Karpas-422 (cell line): ENCODE measurements at regions not wholly inside any gene's neighbourhood (a gene's known extent, or its start where the extent isn't known, plus 50 kb on each side); places are given as distances from the start of the nearest gene placed in this dataset.

Experiments used
- DNase-seq: peaks from one replicate; pipeline ENCODE4 v3.0.0-alpha.2; 2015
- H2AFZ ChIP-seq: fragments of 200-600 bp; sonication (generic); 2 replicates; pipeline ENCODE4 v1.6.1; 2014; ENCODE audit warnings: antibody characterized with exemption, low read length, mixed read lengths
- H3K27ac ChIP-seq: fragments of 200-600 bp; sonication (generic); 2 replicates; pipeline ENCODE4 v1.5.1; 2014; ENCODE audit warnings: mild to moderate bottlenecking, low read length, moderate library complexity
- H3K27me3 ChIP-seq: fragments of 200-600 bp; sonication (generic); 2 replicates; pipeline ENCODE4 v1.6.1; 2014; ENCODE audit warnings: low read length, mixed read lengths
- H3K36me3 ChIP-seq: fragments of 200-600 bp; sonication (generic); 2 replicates; pipeline ENCODE4 v1.6.1; 2014; ENCODE audit warnings: low read length, mixed read lengths; ENCODE audit not compliant: insufficient read depth
- H3K4me1 ChIP-seq: fragments of 200-600 bp; sonication (generic); 2 replicates; pipeline ENCODE4 v1.6.1; 2014; ENCODE audit warnings: mild to moderate bottlenecking, low read length, mixed read lengths
- H3K4me2 ChIP-seq: fragments of 200-600 bp; sonication (generic); 2 replicates; pipeline ENCODE4 v1.6.1; 2014; ENCODE audit warnings: low read length, low read depth, mild to moderate bottlenecking; ENCODE audit not compliant: poor library complexity, severe bottlenecking
- H3K4me3 ChIP-seq: fragments of 200-600 bp; sonication (generic); 2 replicates; pipeline ENCODE4 v1.5.1; 2014; ENCODE audit warnings: mild to moderate bottlenecking, antibody characterized with exemption, low read length, mixed read lengths
- H3K79me2 ChIP-seq: fragments of 200-600 bp; sonication (generic); 2 replicates; pipeline ENCODE4 v1.6.1; 2014; ENCODE audit warnings: mild to moderate bottlenecking, low read length, mixed read lengths
- H3K9ac ChIP-seq: fragments of 200-600 bp; sonication (generic); 2 replicates; pipeline ENCODE4 v1.6.0; 2014; ENCODE audit warnings: low read length
- H3K9me2 ChIP-seq: fragments of 200-600 bp; sonication (generic), shearing (Covaris generic); replicated peaks from 2 replicates; pipeline ENCODE4 v1.6.0; 2014; ENCODE audit warnings: mild to moderate bottlenecking, low read length, moderate library complexity; ENCODE audit not compliant: insufficient read depth
- H3K9me3 ChIP-seq: fragments of 300-700, 200-600 bp; sonication (generic); 2 replicates; pipeline ENCODE4 v1.6.1; 2014; ENCODE audit warnings: low read length, mixed read lengths
- H4K20me1 ChIP-seq: fragments of 200-600 bp; sonication (generic); 2 replicates; pipeline ENCODE4 v1.6.1; 2014; ENCODE audit warnings: mild to moderate bottlenecking, antibody characterized with exemption, low read length, low read depth; ENCODE audit not compliant: insufficient read depth

- Histone ChIP-seq H2AFZ (no peak overlapping the region), H3K27ac (no peak overlapping the region), H3K4me2 (peak overlapping the region; percentile 53), H3K4me3 (no peak overlapping the region; the same call in 1 of the 2 replicates), H3K79me2 (no peaks in the 10 kb centered on the region), H3K4me1 (peaks cover 51% of the 10 kb centered on the region), H3K27me3 (no peaks in the 10 kb centered on the region), H3K9ac (peak overlapping the region; percentile 22; the same call in 1 of the 2 replicates), H4K20me1 (no peaks in the 10 kb centered on the region), H3K36me3 (no peaks in the 10 kb centered on the region), H3K9me2 (no peaks in the 10 kb centered on the region), H3K9me3 (no peaks in the 10 kb centered on the region)
- peak; percentile 65 for DNase-seq
These were observed 120.1 kb upstream of the ZMIZ1 start for GRCh38 chr10:78948621-78949030.

- no peak overlapping the region for H2AFZ ChIP-seq
- no peaks in the 10 kb centered on the region for H3K9me2 ChIP-seq
- no peaks in the 10 kb centered on the region for H3K9me3 ChIP-seq
- no peak overlapping the region for H3K4me2 ChIP-seq
- no peak overlapping the region for H3K9ac ChIP-seq
- no peaks in the 10 kb centered on the region for H3K79me2 ChIP-seq
- no peak overlapping the region for H3K27ac ChIP-seq
- no peaks in the 10 kb centered on the region for H4K20me1 ChIP-seq
- no peaks in the 10 kb centered on the region for H3K36me3 ChIP-seq
- DNase-seq = no peak
- H3K27me3 ChIP-seq = no peaks in the 10 kb centered on the region
- no peak overlapping the region for H3K4me3 ChIP-seq
- peaks cover 55% of the 10 kb centered on the region for H3K4me1 ChIP-seq
These were observed 117.8 kb upstream of the ZMIZ1 start for GRCh38 chr10:78950656-78951587.

- Histone ChIP-seq H3K4me2 (no peak overlapping the region), H3K4me3 (no peak overlapping the region), H2AFZ (no peak overlapping the region), H3K9me2 (no peaks in the 10 kb centered on the region), H3K4me1 (peaks cover 59% of the 10 kb centered on the region), H3K27me3 (no peaks in the 10 kb centered on the region), H4K20me1 (no peaks in the 10 kb centered on the region), H3K9ac (no peak overlapping the region), H3K36me3 (no peaks in the 10 kb centered on the region), H3K79me2 (no peaks in the 10 kb centered on the region), H3K27ac (no peak overlapping the region), H3K9me3 (no peaks in the 10 kb centered on the region)
- DNase-seq = no peak
These were observed 116.7 kb upstream of the ZMIZ1 start for GRCh38 chr10:78952030-78952429.

- no peaks in the 10 kb centered on the region for H3K36me3 ChIP-seq
- DNase-seq = no peak
- no peak overlapping the region for H2AFZ ChIP-seq
- no peak overlapping the region for H3K9ac ChIP-seq
- no peak overlapping the region for H3K4me3 ChIP-seq
- H3K27ac ChIP-seq = no peak overlapping the region
- no peaks in the 10 kb centered on the region for H4K20me1 ChIP-seq
- no peaks in the 10 kb centered on the region for H3K79me2 ChIP-seq
- no peaks in the 10 kb centered on the region for H3K9me2 ChIP-seq
- H3K9me3 ChIP-seq = no peaks in the 10 kb centered on the region
- peaks cover 65% of the 10 kb centered on the region for H3K4me1 ChIP-seq
- peak overlapping the region; percentile 43 for H3K4me2 ChIP-seq
- no peaks in the 10 kb centered on the region for H3K27me3 ChIP-seq
These were observed 116.1 kb upstream of the ZMIZ1 start for GRCh38 chr10:78952686-78953085.

GRCh38 chr10:78953113-78953798, 115.5 kb upstream of the ZMIZ1 start:
- DNase-seq = peak; percentile 73
- H2AFZ ChIP-seq = no peak overlapping the region

DNA sequence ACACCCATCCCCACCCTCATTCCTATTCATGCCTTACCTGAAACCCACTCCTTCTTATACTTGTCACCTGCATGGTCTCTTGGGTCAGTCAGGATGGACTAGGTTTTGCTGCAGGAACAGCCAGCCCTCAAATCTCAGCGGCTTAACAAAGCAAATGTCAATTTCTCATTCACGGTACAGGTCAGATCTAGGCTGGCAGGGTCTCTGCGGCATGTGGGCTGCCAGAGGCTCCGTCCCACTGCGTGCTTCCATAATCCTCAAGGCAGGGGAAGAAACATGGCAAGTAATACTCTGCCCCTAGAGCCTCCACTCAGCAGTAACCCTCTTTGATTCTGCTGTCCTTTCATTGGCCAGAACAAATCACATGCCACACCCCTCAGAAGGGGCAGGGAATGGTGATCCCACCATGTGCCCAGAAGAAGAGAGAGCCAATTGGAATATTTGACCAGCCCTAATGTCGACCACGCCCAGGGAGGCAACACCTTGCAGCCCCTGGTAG, 114.9 kb upstream of the ZMIZ1 start:
- Histone ChIP-seq H3K4me1 (peaks cover 59% of the 10 kb centered on the region), H3K9me2 (no peaks in the 10 kb centered on the region), H4K20me1 (no peaks in the 10 kb centered on the region), H3K4me2 (peak overlapping the region; percentile 43), H3K9me3 (no peaks in the 10 kb centered on the region), H3K9ac (no peak overlapping the region), H3K79me2 (no peaks in the 10 kb centered on the region), H2AFZ (no peak overlapping the region), H3K27ac (no peak overlapping the region), H3K4me3 (no peak overlapping the region), H3K36me3 (no peaks in the 10 kb centered on the region), H3K27me3 (no peaks in the 10 kb centered on the region)
- no peak for DNase-seq

More at GRCh38 chr10:78953113-78953798, 115.5 kb upstream of the ZMIZ1 start:
- Histone ChIP-seq H3K9ac (no peak overlapping the region), H3K79me2 (no peaks in the 10 kb centered on the region), H3K27me3 (no peaks in the 10 kb centered on the region), H3K4me3 (no peak overlapping the region), H3K36me3 (no peaks in the 10 kb centered on the region), H4K20me1 (no peaks in the 10 kb centered on the region), H3K9me2 (no peaks in the 10 kb centered on the region), H3K9me3 (no peaks in the 10 kb centered on the region), H3K4me2 (peak overlapping the region; percentile 43), H3K27ac (no peak overlapping the region), H3K4me1 (peaks cover 64% of the 10 kb centered on the region)

DNA sequence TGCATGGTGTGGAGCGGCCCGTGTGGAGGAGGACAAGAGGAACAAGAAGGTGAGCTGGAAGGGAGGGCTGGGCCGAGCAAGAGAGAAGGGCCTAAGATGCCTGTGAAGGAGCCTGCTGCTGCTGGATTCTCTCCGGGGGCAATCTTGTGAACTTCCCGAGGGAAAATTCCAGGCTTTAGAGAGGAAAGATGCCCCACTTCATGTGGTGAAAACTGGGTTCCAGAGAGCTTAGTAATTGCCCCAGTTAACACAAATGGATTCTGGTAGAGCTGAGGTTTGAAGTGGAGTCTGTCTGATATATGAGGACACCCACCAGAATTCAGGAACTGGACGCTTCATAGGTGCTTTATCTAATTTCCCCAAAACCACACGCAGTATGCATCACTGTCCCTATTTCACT, 114.1 kb upstream of the ZMIZ1 start:
- no peak overlapping the region for H3K27ac ChIP-seq
- no peak for DNase-seq
- no peaks in the 10 kb centered on the region for H3K79me2 ChIP-seq
- H4K20me1 ChIP-seq = no peaks in the 10 kb centered on the region
- no peak overlapping the region for H3K4me3 ChIP-seq
- no peaks in the 10 kb centered on the region for H3K9me2 ChIP-seq
- peaks cover 50% of the 10 kb centered on the region for H3K4me1 ChIP-seq
- no peak overlapping the region for H3K9ac ChIP-seq
- H3K9me3 ChIP-seq = no peaks in the 10 kb centered on the region
- H3K27me3 ChIP-seq = no peaks in the 10 kb centered on the region
- H3K36me3 ChIP-seq = no peaks in the 10 kb centered on the region
- H3K4me2 ChIP-seq = no peak overlapping the region
- no peak overlapping the region for H2AFZ ChIP-seq

GRCh38 chr10:78955206-78955605, 113.6 kb upstream of the ZMIZ1 start:
- Histone ChIP-seq H3K9ac (no peak overlapping the region), H3K27ac (no peak overlapping the region)
- no peak for DNase-seq

More at GRCh38 chr10:78955206-78955605, 113.6 kb upstream of the ZMIZ1 start:
- Histone ChIP-seq H3K4me3 (no peak overlapping the region), H2AFZ (no peak overlapping the region), H3K9me2 (no peaks in the 10 kb centered on the region), H3K4me1 (peaks cover 45% of the 10 kb centered on the region), H4K20me1 (no peaks in the 10 kb centered on the region), H3K27me3 (no peaks in the 10 kb centered on the region), H3K4me2 (no peak overlapping the region), H3K36me3 (no peaks in the 10 kb centered on the region), H3K9me3 (no peaks in the 10 kb centered on the region), H3K79me2 (no peaks in the 10 kb centered on the region)
